ENCODE measurements at regions not wholly inside any gene's neighbourhood (a gene's known extent, or its start where the extent isn't known, plus 50 kb on each side); places are given as distances from the start of the nearest gene placed in this dataset.

DNA sequence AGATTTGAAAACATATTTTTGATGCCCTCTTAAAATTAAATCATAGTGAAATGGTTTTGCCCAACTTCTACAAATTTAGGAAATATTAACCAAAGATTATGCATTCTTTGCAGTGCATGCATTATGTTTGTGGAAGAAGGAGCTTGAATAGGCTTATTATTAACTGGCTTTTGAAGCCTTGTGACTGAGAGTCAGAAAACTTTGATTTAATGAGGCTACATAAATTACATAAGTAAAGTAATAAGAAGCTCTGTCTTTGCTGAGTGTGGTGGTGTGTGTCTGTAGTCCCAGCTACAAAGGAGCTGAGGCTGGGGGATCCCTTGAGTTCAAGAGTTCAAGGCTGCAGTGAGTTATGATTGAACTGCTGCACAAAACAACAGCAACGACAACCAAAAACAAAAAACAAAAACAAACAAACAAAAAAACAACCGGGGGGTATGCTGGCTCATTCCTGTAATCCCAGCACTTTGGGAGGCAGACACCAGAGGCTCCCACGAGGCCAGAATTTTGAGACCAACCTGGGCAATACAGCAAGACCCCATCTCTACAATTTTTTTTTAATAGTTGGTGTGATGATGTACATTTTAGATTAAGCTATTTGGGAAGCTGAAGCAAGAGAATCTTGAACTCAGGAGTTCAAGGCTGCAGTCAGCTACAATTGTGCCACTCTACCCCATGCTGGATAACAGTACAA lies 57.0 kb upstream of the LRRTM4 start:
- TF ChIP-seq RAD21 (IDR thresholded peaks at IDR 0.05; ENCODE audit: low read length) (no peak), SMC3 (IDR thresholded peaks at IDR 0.05; ENCODE audit: low read depth, low read length) (no peak), POLR2A (IDR thresholded peaks at IDR 0.05; ENCODE audit: low read depth, low read length) (no peak), CTCF (conservative IDR thresholded peaks at IDR 0.05; ENCODE audit: low read depth, low read length) (no peak), RCOR1 (IDR thresholded peaks at IDR 0.05; ENCODE audit: insufficient replicate concordance, low read length) (no peak), MAFK (IDR thresholded peaks at IDR 0.05; ENCODE audit: low read depth, low read length) (no peak), MAZ (IDR thresholded peaks at IDR 0.05; ENCODE audit: borderline replicate concordance, low read depth, low read length) (no peak), RFX5 (IDR thresholded peaks at IDR 0.05; ENCODE audit: low read depth, low read length) (no peak), CEBPB (IDR thresholded peaks at IDR 0.05; ENCODE audit: low read depth, low read length) (no peak), MXI1 (IDR thresholded peaks at IDR 0.05; ENCODE audit: borderline replicate concordance, low read depth, low read length) (no peak)

All from IMR-90 (cell line).